K562 (cell line): ENCODE measurements at regions not wholly inside any gene's neighbourhood (a gene's known extent, or its start where the extent isn't known, plus 50 kb on each side); places are given as distances from the start of the nearest gene placed in this dataset.

Experiments used
- MGA ChIP-seq: fragments of 450-650 bp; IDR thresholded peaks from 2 replicates; pipeline ENCODE4 v1.6.1; 2016; ENCODE audit warnings: mild to moderate bottlenecking, moderate library complexity
- PPARD ChIP-seq: fragments of 250-450 bp; sonication (Bioruptor Pico); IDR thresholded peaks from 2 replicates; pipeline ENCODE4 v1.8.0; 2022; ENCODE audit warnings: inconsistent platforms, mild to moderate bottlenecking, moderate library complexity

GRCh38 chr9:7688626-7689025 lies 111.0 kb downstream of the DMAC1 start (continued):
- TF ChIP-seq MGA (no peak), PPARD (CRISPR knock-in tag) (no peak)
